ENCODE measurements at regions not wholly inside any gene's neighbourhood (a gene's known extent, or its start where the extent isn't known, plus 50 kb on each side); places are given as distances from the start of the nearest gene placed in this dataset.

- DNase-seq: no peak
These were observed 179.4 kb downstream of the ETS1 start for GRCh38 chr11:128407962-128408361.

DNA sequence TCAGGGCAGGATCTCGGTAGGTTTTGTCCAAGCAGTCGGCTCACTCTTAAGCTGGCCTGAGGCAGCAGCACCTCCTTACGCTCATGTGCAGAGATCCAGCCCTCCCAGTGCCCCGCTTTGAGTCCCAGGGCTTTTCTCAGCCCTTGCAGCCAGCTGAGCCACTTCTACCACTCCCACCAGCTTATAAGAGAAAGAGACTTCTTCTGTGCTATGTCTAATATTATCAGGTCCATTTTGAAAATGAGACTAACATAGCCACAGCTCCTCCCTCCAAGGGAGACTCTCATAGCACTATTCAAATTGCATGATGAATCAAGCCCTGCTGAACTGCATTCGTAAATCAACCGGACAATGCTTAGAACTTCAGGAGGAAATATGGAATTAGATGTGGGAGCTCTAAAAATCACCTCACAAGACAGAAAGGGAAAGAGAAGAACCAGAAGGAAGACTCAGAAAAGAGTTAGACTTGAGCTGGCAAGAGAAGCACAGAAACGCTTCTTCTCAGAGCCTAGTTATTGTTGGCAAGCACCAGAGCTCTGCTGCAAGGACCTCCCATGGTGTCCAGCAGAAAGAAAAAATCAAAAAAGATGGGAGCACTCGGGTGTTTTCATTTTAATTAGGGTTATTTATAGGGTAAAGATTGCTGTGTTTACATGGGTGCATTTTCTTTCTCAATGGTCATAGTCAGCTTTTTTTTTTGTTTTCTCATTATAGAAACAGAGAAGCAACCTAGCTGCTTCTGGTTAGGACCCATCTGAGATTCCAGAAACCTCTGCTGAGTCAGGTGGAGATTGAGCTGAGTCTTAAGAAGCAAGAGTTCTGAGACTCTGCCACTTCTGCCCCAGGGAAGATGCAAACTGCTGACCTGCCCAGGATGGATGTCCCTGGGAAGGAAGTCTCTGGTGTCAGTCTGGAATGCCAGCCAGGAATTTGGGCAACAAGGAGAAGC, 181.4 kb downstream of the ETS1 start:
- no peak for DNase-seq

GRCh38 chr11:128405112-128405511, 182.2 kb downstream of the ETS1 start:
- DNase-seq: no peak

GRCh38 chr11:128404437-128404836, 182.9 kb downstream of the ETS1 start:
- DNase-seq: no peak

DNA sequence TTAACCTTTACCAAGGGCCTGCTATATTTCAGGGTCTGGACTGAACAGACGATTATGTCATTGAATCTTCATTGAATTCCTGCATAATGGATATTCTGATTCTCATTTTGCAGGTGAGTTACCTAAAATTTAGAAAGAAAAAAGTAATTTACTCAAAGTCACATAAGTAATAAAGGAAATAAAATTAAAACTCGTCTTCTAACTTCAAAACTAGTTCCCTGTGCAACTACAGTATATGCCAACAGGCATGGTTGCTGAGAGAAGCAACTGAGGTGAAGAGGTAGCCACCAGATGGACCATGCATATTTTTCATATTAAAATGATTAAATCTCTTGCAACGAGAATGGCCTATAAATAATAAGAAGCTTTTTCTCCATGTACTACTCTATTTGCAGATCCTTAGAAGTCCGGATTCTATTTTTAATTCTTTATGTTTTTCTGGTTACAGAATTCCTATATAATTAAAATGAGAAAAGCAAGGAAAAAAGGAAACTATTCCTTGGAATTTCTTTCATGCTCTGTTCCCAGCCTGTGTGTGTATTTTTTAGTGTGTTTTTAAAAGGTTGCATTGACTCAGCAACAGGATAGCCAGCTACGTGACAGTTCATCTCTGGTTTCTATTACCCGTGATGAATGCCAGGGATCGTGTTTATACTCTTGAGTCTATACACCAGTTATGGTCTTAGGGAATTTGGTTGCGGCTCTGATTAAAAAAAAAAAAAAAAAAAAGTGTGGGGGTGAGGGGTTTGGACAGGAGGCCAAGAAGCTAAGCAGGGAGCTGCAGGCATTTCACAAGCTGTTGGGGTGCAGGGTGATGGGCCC, 186.8 kb downstream of the ETS1 start:
- no peak for DNase-seq

DNA sequence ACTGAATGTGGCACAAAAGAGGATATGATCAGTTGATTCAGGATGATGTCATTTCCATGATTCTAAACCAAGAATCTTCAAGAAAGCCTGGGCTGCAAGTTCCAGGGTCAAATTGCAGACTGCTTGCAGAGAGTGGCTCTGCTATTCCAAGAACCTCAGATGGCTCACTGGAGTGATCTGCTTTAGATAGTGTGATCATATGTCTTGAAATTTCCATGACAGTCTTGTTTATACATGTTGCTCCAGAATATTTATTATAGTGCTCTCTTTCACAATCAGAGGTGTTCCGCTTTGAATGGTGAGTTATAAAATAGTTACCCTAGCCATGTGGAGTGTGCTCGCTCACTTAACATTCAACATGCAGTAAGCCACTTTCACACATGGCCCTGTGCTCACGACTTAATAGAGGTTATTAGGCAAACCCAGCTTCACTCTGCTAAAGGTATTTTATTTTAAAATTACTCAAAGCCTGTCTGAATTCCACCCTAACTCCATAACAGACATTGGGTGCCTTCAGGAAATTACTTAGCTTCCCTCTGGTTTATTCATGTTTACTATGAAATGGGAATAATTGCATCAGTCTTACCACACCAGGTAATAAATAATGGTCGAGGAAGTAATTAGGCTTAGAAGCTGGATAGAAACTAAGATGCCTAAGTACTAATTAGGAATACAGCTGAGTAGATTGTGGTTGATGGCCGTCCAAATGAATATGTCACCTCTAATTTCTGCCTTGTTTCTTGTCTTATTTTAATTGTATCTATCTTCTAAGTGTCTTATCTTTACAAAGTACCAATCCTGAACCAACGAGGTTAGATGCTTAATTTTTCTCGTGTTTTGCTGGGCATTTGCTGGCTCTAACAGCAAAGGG, 187.9 kb downstream of the ETS1 start:
- DNase-seq: no peak

DNA sequence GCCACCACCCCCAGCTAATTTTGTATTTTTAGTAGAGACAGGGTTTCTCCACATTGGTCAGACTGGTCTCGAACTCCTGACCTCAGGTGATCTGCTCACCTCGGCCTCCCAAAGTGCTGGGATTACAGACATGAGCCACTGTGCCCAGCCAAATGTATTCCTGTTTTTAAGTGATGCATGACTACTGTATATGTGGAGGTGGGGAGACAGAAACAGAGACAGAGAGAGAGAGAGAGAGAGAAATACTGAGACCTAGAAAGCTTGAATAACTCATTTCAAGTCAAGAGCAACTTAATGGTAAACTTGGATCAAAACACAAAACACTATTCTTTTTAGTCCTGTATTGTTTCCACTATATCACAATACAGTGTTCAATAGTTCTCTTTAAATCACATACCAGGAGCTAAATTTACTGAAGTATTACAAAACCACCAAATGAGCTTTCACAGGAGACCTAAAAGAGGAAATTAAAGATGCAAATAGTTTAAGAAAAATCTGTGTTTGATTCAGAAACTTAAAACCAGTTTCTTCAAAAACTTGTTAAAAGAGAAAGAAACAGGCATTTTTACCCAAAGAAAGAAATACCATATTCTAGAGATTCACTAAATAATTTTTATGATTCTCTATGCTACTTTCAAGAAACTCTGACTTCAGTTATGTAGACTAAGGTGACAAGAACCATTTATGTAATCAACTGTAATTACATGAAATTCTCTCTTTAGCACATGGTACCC, 188.7 kb downstream of the ETS1 start:
- DNase-seq: no peak

DNA sequence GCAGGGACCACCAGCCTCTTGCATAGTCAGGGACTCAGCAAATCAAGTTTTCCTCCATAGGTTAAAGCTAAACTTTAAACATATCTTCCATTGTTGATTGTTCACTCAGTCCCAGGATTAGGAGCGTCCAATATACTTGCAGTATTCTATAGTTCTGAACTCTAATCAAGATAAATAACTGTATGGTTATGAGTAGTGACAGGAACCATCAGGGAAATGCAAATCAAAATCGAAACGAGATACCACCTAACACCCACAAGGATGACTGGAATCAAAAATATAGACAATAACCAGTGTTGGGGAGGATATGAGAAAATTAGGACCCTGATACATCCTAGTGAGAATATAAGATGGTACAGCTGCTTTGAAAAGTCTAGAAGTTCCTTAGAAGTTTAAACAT, 190.0 kb downstream of the ETS1 start:
- DNase-seq: no peak

- DNase-seq: no peak
These were observed 192.8 kb downstream of the ETS1 start for GRCh38 chr11:128394431-128395089.

- no peak for DNase-seq
These were observed 195.1 kb downstream of the ETS1 start for GRCh38 chr11:128392259-128392658.

- no peak for DNase-seq
These were observed 195.5 kb downstream of the ETS1 start for GRCh38 chr11:128391811-128392210.

DNA sequence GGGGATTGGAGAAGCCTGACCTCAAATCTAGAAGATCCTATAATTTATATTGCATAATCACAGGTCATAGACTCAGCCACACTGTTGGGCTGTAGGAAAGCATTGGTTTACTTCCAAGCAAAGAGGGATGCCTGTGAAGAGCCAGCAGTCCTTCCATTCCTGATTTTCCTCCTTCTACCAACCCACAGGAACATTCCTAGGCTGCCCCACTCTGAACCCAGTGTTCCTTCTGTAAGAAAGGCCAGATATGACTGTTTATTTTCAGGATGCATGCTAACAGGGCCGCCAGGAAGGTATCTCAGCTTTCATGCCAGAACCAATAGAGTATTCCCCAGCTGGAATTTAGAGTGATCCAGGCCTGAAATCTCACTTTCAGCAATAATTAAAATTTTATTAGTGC, 197.1 kb downstream of the ETS1 start:
- no peak for DNase-seq

DNA sequence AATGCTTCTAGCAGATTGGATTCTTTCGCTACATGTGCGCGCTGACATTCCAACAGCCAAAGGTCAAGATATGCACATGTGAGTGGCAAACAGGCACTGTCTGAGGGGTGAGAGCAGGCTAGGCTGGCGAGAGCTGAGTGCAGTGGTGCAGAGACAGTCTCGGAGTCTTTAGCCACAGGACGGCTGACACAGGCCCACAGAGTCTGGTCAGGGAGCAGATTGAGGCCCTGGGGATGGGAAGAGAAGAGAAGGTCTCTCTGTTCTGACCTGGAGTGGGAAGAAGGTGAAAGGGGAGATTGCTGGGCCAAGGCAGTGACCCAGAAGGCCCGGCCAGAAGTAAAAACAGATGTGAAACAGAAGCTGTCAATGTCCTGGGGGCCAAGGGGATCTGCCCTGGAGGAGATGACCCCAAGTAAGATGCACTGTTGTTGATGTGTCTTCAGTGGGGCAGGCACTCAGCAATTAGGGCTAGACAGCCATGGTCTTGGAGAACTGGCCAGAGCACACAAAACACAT, 197.8 kb downstream of the ETS1 start:
- peak; percentile 21 for DNase-seq

GRCh38 chr11:128388206-128388815, 199.0 kb downstream of the ETS1 start:
- DNase-seq: no peak

DNA sequence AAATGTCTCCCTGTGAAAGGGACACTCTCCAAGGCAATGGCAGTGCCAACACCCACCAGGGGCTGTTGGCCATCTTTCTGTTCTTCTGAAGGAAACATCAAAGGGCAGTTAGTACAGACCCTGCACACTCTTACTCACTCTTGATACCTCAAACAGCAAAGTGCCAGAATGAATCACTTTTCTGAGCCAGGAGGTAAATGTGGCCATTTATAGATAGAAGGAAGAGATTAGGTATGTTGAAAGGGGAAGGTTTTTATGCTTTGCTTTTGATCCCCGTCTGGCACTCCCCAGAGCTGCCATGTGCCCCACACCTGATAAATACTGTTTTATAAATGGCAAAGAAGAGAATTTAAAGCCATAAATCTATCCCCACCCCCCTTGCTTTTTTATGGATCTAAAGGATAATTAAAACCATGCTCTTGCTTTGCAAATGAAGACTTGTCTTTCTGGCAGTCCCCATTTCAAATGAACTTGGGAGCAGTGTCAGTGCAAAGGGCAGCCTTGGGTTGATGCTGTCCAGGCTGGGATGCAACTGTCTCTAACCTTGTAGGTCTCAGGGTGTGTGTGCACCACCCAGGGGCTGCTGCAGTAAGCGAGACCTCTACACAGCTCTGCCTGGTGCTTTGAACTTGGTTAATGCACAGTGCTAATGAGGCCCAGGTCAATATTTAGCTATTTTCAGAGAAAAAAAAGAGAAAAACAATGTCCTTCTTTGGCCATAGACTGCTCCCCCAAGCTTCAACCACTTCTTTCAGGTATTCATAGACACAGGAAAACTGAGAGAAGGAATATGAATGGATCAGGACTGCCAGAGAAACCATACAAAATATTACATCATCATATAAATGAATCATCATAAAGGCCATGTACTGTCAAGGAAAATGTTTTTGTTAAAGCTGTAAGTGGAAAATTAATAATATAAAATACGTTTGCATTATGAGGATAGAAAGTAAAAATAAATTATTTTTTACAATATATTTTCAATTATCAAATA, 207.5 kb downstream of the ETS1 start:
- DNase-seq: no peak

- DNase-seq: no peak
These were observed 211.4 kb downstream of the ETS1 start for GRCh38 chr11:128375961-128376360.

- DNase-seq: no peak
These were observed 213.3 kb downstream of the ETS1 start for GRCh38 chr11:128374026-128374425.

- no peak for DNase-seq
These were observed 214.4 kb downstream of the ETS1 start for GRCh38 chr11:128372977-128373376.

GRCh38 chr11:128367573-128367972, 219.8 kb downstream of the ETS1 start:
- no peak for DNase-seq

DNA sequence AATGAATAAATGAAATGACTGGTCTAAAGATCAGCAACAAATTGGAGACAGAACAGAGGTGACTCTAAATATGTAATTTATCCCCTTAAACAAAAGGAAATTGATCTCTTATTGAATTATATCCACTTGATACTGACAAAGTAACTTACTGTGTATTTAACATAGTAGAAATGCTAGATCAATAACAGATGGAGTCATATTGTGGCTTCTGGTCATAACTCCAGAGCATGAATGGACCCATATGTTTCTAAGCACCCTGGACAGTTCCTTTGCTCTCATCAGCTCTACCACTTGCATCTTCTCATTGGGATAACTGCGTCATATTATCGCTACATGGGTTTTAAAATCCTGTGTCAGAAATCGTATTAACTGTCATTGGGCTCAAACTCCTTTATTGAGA, 222.3 kb downstream of the ETS1 start:
- no peak for DNase-seq

Measured in retina (tissue), 1 donor.